Gastrocnemius medialis (tissue), 4 donors: ENCODE measurements at regions not wholly inside any gene's neighbourhood (a gene's known extent, or its start where the extent isn't known, plus 50 kb on each side); places are given as distances from the start of the nearest gene placed in this dataset.

Experiments
- POLR2A ChIP-seq, 2 donors: fragments of 450-650 bp; IDR thresholded peaks; one replicate each; pipeline ENCODE4 v1.6.1; 2017; ENCODE audit warnings: antibody characterized with exemption in 2 of 2, mild to moderate bottlenecking in 2 of 2, moderate library complexity in 2 of 2
- TF ChIP-seq, protein P1 (sequence below), 5 experiments: fragments of 450-650 bp in 3 of 5; fragments of 200-600 bp in 2 of 5; sonication (generic) in 2 of 5; IDR thresholded peaks in 4 of 5; conservative IDR thresholded peaks in 1 of 5; 1 replicate in 4 of 5; 2 replicates in 1 of 5; pipeline ENCODE4 v1.5.1; 2016 to 2019; ENCODE audit warnings: antibody characterized with exemption in 5 of 5, mild to moderate bottlenecking in 3 of 5, moderate library complexity in 3 of 5

DNA sequence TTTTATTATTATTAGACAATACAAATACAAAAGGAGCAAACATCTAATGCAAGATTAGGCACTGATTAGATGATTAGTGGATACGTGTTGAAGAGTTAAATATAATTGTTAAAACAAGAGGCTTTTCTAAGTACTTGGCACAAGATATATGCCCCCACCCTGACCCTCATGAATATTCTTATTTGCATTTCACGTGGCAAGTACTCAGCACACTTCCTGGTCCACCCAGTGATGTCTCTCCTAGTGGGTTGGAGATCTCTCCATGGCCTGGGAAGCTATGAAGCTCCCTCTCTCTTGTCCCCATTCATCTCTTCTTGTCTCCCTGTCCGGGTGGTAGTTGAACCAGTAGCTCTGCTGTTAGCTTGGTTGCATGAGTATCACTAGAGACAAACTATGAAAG, 375.3 kb downstream of the ADRA2A start:
- TF ChIP-seq, protein P1, sequence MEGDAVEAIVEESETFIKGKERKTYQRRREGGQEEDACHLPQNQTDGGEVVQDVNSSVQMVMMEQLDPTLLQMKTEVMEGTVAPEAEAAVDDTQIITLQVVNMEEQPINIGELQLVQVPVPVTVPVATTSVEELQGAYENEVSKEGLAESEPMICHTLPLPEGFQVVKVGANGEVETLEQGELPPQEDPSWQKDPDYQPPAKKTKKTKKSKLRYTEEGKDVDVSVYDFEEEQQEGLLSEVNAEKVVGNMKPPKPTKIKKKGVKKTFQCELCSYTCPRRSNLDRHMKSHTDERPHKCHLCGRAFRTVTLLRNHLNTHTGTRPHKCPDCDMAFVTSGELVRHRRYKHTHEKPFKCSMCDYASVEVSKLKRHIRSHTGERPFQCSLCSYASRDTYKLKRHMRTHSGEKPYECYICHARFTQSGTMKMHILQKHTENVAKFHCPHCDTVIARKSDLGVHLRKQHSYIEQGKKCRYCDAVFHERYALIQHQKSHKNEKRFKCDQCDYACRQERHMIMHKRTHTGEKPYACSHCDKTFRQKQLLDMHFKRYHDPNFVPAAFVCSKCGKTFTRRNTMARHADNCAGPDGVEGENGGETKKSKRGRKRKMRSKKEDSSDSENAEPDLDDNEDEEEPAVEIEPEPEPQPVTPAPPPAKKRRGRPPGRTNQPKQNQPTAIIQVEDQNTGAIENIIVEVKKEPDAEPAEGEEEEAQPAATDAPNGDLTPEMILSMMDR (IDR thresholded peaks at IDR 0.05 in 4 of 5, conservative IDR thresholded peaks at IDR 0.05 in 1 of 5) = no peak
- TF ChIP-seq POLR2A (IDR thresholded peaks at IDR 0.05) = no peak
